GM10266 (cell line): ENCODE measurements at regions not wholly inside any gene's neighbourhood (a gene's known extent, or its start where the extent isn't known, plus 50 kb on each side); places are given as distances from the start of the nearest gene placed in this dataset.

ENCODE experiments used
- DNase-seq: peaks from one replicate; pipeline ENCODE4 v3.0.0; 2012; ENCODE audit errors: extremely low spot score
- CTCF ChIP-seq: IDR thresholded peaks from 2 replicates; pipeline ENCODE4 v1.5.1; 2012; ENCODE audit warnings: mild to moderate bottlenecking, low read depth; ENCODE audit not compliant: control insufficient read depth, insufficient read depth; ENCODE audit errors: missing control alignments

GRCh38 chr16:86211265-86211664, 299.1 kb upstream of the FOXF1 start:
- TF ChIP-seq CTCF: no peak
- DNase-seq: no peak

DNA sequence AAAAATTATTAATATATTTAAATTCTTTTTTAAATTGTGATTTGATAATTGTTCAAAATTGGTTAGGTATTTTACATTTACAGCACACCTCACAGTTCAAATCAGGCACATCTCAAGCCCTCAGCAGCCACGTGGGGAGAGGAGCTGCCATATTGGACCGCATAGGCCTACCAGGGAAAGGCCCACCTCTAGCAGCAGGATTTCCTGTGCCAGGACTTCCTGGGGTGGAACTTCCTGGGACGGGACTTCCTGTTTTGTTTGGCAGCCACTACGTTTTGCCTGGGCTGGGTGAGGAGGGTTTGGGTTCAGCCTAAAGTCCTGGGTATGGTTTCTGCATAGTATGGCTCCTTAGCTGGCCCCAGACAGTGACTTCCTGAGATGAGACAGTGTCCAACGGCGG, 298.5 kb upstream of the FOXF1 start:
- DNase-seq: no peak

DNA sequence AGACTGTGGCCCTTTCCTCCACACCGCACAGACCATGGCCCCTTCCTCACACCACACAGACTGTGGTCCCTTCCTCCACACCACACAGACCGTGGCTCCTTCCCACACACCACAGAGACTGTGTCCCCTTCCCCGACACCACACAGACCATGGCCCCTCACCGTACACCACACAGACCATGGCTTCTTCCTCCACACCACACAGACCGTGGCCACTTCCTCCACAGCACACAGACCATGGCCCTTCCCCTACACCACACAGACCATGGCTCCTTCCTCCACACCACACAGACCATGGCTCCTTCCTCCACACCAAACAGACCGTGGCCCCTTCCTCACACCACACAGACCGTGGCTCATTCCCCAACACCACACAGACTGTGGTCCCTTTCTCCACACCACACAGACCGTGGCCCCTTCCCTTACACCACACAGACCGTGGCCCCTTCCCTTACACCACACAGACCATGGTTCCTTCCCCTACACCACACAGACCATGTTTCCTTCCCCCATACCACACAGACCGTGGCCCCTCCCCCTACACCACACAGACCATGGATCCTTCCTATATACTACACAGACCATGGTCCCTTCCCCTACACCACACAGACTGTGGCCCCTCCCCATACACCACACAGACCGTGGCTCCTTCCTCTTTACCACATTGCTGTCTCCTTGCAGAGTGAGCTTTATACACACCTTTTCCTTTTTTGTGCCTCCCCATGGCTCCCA, 297.5 kb upstream of the FOXF1 start:
- no peak for TF ChIP-seq CTCF
- no peak for DNase-seq

More for the DNA sequence above, 298.5 kb upstream of the FOXF1 start:
- no peak for TF ChIP-seq CTCF

GRCh38 chr16:86213437-86214205, 296.7 kb upstream of the FOXF1 start:
- TF ChIP-seq CTCF: no peak
- no peak for DNase-seq

- DNase-seq: no peak
- no peak for TF ChIP-seq CTCF
Observed at GRCh38 chr16:86214326-86215232, 295.7 kb upstream of the FOXF1 start.

DNA sequence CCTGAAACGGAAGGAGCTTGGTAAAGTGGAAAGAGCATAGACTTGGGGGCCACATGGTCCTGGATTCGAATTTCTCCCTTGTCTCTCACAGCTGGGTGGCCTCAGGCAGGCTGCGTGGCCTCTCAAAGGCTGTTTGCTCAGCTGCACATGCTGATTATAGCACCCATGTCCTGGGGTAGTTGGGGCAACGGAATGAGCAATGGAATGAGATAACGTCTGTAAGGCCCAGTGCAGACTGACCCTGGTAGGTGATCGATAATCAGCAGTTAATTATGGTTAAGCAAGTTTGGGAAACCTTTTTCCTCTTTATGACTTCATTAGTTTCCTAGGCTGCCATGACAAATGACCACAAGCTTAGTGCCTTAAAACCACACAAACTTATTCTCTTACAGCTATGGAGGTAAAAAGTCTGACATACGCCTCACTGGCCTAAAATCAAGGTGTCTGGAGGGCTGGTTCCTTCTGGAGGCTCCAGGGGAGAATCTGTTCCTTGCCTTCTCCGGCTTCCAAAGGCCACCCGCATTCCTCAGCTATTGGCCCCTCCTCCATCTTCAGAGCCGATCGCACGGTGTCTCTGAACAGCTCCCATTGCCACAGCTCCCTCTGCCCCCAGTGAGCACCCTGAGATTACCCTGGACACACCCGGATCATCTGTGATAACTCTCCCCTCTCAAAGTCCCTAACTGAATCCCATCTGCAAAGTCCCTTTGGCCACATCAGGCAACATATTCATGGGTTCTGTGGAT, 294.9 kb upstream of the FOXF1 start:
- no peak for DNase-seq
- TF ChIP-seq CTCF: no peak
